PC-3 (cell line): ENCODE measurements at regions not wholly inside any gene's neighbourhood (a gene's known extent, or its start where the extent isn't known, plus 50 kb on each side); places are given as distances from the start of the nearest gene placed in this dataset.

Experiments
- ATAC-seq: fragments of 200-7000 bp; cut with Tn5 transposase; 2 replicates; pipeline ENCODE4 v1.9.1; 2020; ENCODE audit warnings: mild to moderate bottlenecking, moderate library complexity
- BruUV-seq: library from RNA; stranded (reverse); fragments of 400-500 nt; replicated peaks from 2 replicates; lab custom pipeline; 2021; lab: Mats Ljungman, UMichigan
- CTCF ChIA-PET: fragments of 300-600 bp; sonication (Branson Sonifier 250); formaldehyde crosslinking; loops from one replicate; lab custom pipeline; 2022; ENCODE audit warnings: antibody characterized with exemption; lab: Charles Lee
- POLR2A ChIA-PET: fragments of 300-600 bp; sonication (Branson Sonifier 250); formaldehyde crosslinking; loops from one replicate; lab custom pipeline; 2022; ENCODE audit warnings: antibody characterized with exemption; ENCODE audit not compliant: unreplicated experiment; lab: Charles Lee
- DNase-seq: peaks from one replicate; pipeline ENCODE4 v3.0.0-alpha.2; 2015
- H2AFZ ChIP-seq: fragments of 300-600 bp; sonication (generic); 2 replicates; pipeline ENCODE4 v1.6.0; 2016; ENCODE audit warnings: antibody characterized with exemption, low read length
- H3F3A ChIP-seq: fragments of 300-600 bp; sonication (generic); one replicate; pipeline ENCODE4 v1.6.0; 2017; ENCODE audit warnings: antibody characterized with exemption, low read length, control low read depth, mild to moderate bottlenecking; ENCODE audit not compliant: unreplicated experiment
- H3K27ac ChIP-seq: fragments of 300-600 bp; sonication (generic); 2 replicates; pipeline ENCODE4 v1.5.1; 2016; ENCODE audit warnings: mild to moderate bottlenecking, low read length
- H3K27me3 ChIP-seq: fragments of 300-600 bp; sonication (generic); 2 replicates; pipeline ENCODE4 v1.6.1; 2016; ENCODE audit warnings: low read length, mixed read lengths
- H3K36me3 ChIP-seq: fragments of 300-600 bp; sonication (generic); 2 replicates; pipeline ENCODE4 v1.6.1; 2016; ENCODE audit warnings: low read depth, mixed run types, low read length, mixed read lengths
- H3K4me1 ChIP-seq: fragments of 300-600 bp; sonication (generic); 2 replicates; pipeline ENCODE4 v1.5.1; 2016; ENCODE audit warnings: low read length; ENCODE audit not compliant: insufficient read depth
- H3K4me2 ChIP-seq: fragments of 300-600 bp; sonication (generic); 2 replicates; pipeline ENCODE4 v1.6.0; 2016; ENCODE audit warnings: low read length
- H3K4me3 ChIP-seq: fragments of 300-600 bp; sonication (generic); 2 replicates; pipeline ENCODE4 v1.5.1; 2016; ENCODE audit warnings: mild to moderate bottlenecking, low read length, mixed read lengths
- H3K79me2 ChIP-seq: fragments of 300-600 bp; sonication (generic); 2 replicates; pipeline ENCODE4 v1.6.1; 2017; ENCODE audit warnings: low read length, mixed read lengths
- H3K9ac ChIP-seq: fragments of 300-600 bp; sonication (generic); 2 replicates; pipeline ENCODE4 v1.6.0; 2016; ENCODE audit warnings: mild to moderate bottlenecking, low read length
- H3K9me2 ChIP-seq: fragments of 300-600 bp; sonication (generic); replicated peaks from 2 replicates; pipeline ENCODE4 v1.6.1; 2016; ENCODE audit warnings: mixed run types, low read length, mixed read lengths
- H3K9me3 ChIP-seq: fragments of 300-600 bp; sonication (generic); 2 replicates; pipeline ENCODE4 v1.6.1; 2016; ENCODE audit warnings: low read length, mixed read lengths
- H4K20me1 ChIP-seq: fragments of 300-600 bp; sonication (generic); 2 replicates; pipeline ENCODE4 v1.6.1; 2016; ENCODE audit warnings: low read length, mixed read lengths
- EZH2 ChIP-seq: fragments of 300-600 bp; sonication (generic); IDR thresholded peaks from one replicate; pipeline ENCODE4 v1.6.1; 2017; ENCODE audit warnings: antibody characterized with exemption, mild to moderate bottlenecking, low read length; ENCODE audit not compliant: unreplicated experiment
- EZH2phosphoT487 ChIP-seq: fragments of 300-600 bp; sonication (generic); IDR thresholded peaks from 2 replicates; pipeline ENCODE4 v1.6.1; 2018; ENCODE audit warnings: mild to moderate bottlenecking, antibody characterized with exemption, low read length, borderline replicate concordance
- intact Hi-C: fragments of 100-400 bp; cut with micrococcal nuclease; formaldehyde crosslinking; loops from 2 replicates; pipeline ENCODE4 v1.9.0; 2023
- TF ChIP-seq, protein P1 (sequence below): fragments of 300-600 bp; sonication (generic); conservative IDR thresholded peaks from 2 replicates; pipeline ENCODE4 v1.5.1; 2017; ENCODE audit warnings: antibody characterized with exemption, low read depth, mild to moderate bottlenecking, low read length

DNA sequence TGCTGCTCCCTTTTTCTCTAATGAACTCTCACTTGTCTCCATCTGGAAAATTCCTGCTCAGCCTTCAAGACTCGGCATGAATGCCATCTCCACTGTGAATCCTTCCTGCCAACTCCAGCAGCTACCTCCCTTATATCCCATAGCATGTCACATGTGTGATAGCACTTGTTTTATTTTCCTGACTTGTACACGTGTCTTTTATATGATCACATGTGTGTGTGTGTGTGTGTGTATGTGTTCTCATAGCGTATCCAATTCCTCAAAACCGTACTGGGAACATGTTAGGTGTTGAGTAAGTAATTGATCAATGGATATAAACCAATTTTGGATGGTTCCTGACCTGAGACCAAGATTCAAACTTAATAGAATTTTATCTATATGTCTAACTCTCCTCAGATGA lies 1107.7 kb downstream of the GALC start:
- CTCF ChIA-PET, result no interaction called here
- ATAC-seq (no peak), DNase-seq (no peak)
- H3K27ac ChIP-seq, result no peak overlapping the region
- no TSS peak for BruUV-seq
- no peaks in the 10 kb centered on the region for H3K9me2 ChIP-seq
- no peaks in the 10 kb centered on the region for H3K4me1 ChIP-seq
- no peak overlapping the region for H3K9ac ChIP-seq
- POLR2A ChIA-PET, result no interaction called here
- no peaks in the 10 kb centered on the region for H3K79me2 ChIP-seq
- TF ChIP-seq, protein P1, sequence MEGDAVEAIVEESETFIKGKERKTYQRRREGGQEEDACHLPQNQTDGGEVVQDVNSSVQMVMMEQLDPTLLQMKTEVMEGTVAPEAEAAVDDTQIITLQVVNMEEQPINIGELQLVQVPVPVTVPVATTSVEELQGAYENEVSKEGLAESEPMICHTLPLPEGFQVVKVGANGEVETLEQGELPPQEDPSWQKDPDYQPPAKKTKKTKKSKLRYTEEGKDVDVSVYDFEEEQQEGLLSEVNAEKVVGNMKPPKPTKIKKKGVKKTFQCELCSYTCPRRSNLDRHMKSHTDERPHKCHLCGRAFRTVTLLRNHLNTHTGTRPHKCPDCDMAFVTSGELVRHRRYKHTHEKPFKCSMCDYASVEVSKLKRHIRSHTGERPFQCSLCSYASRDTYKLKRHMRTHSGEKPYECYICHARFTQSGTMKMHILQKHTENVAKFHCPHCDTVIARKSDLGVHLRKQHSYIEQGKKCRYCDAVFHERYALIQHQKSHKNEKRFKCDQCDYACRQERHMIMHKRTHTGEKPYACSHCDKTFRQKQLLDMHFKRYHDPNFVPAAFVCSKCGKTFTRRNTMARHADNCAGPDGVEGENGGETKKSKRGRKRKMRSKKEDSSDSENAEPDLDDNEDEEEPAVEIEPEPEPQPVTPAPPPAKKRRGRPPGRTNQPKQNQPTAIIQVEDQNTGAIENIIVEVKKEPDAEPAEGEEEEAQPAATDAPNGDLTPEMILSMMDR, result no peak
- TF ChIP-seq EZH2, result no peak
- TF ChIP-seq EZH2phosphoT487, result no peak
- no peaks in the 10 kb centered on the region for H3F3A ChIP-seq
- H2AFZ ChIP-seq, result no peak overlapping the region
- no peak overlapping the region for H3K4me2 ChIP-seq
- H4K20me1 ChIP-seq, result no peaks in the 10 kb centered on the region
- H3K9me3 ChIP-seq, result no peaks in the 10 kb centered on the region
- intact Hi-C loops, result no loop called here
- H3K4me3 ChIP-seq, result no peak overlapping the region
- H3K27me3 ChIP-seq, result no peaks in the 10 kb centered on the region
- no peaks in the 10 kb centered on the region for H3K36me3 ChIP-seq

GRCh38 chr14:86884498-86884897 lies 1108.5 kb downstream of the GALC start:
- ChIA-PET CTCF (no interaction called here), POLR2A (no interaction called here)
- H3F3A ChIP-seq, result no peaks in the 10 kb centered on the region
- no peaks in the 10 kb centered on the region for H4K20me1 ChIP-seq
- no peak overlapping the region for H3K9ac ChIP-seq
- no peaks in the 10 kb centered on the region for H3K36me3 ChIP-seq
- DNase-seq (no peak), ATAC-seq (no peak)
- no peaks in the 10 kb centered on the region for H3K79me2 ChIP-seq
- no peaks in the 10 kb centered on the region for H3K9me3 ChIP-seq
- no peaks in the 10 kb centered on the region for H3K4me1 ChIP-seq
- no peak overlapping the region for H3K27ac ChIP-seq
- H2AFZ ChIP-seq, result no peak overlapping the region
- no peaks in the 10 kb centered on the region for H3K9me2 ChIP-seq
- BruUV-seq, result no TSS peak
- H3K27me3 ChIP-seq, result no peaks in the 10 kb centered on the region
- no peak overlapping the region for H3K4me3 ChIP-seq
- intact Hi-C loops, result no loop called here
- H3K4me2 ChIP-seq, result no peak overlapping the region
- TF ChIP-seq EZH2phosphoT487, result no peak

DNA sequence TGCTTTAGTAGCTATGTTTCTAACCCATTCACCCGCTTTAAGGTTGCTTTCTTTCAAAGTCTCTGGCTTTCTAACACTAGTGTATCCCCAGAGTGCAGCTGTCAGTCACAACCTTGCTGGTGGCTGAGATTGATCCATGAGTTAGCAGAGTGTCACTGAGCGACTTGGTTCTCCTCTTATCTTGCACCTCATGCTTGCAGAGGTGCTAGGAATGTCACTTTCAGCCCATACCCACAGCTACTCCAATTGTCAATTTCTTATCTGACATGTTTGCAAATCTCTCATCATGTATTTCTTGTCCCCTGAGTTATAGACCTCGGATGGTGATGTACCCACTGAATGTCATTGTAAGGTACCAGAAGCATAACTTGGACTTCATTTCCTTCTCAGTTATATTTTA lies 1110.2 kb downstream of the GALC start:
- H3K4me3 ChIP-seq, result no peak overlapping the region
- ATAC-seq, result no peak

More for the DNA sequence above, 1110.2 kb downstream of the GALC start:
- intact Hi-C loops, result no loop called here
- no peaks in the 10 kb centered on the region for H3K9me3 ChIP-seq
- H3K4me1 ChIP-seq, result no peaks in the 10 kb centered on the region
- CTCF ChIA-PET, result no interaction called here
- no peak overlapping the region for H2AFZ ChIP-seq
- H4K20me1 ChIP-seq, result no peaks in the 10 kb centered on the region
- no peaks in the 10 kb centered on the region for H3F3A ChIP-seq
- H3K27ac ChIP-seq, result no peak overlapping the region
- no peaks in the 10 kb centered on the region for H3K9me2 ChIP-seq
- H3K36me3 ChIP-seq, result no peaks in the 10 kb centered on the region
- no peak for DNase-seq
- POLR2A ChIA-PET, result no interaction called here
- no peaks in the 10 kb centered on the region for H3K79me2 ChIP-seq
- no peak overlapping the region for H3K9ac ChIP-seq
- BruUV-seq, result no TSS peak
- TF ChIP-seq EZH2phosphoT487 (no peak), EZH2 (no peak)
- TF ChIP-seq, protein P1, result no peak
- no peak overlapping the region for H3K4me2 ChIP-seq
- no peaks in the 10 kb centered on the region for H3K27me3 ChIP-seq
